Peyer's patch (tissue), 4 donors: ENCODE measurements at regions not wholly inside any gene's neighbourhood (a gene's known extent, or its start where the extent isn't known, plus 50 kb on each side); places are given as distances from the start of the nearest gene placed in this dataset.

Source experiments
- DNase-seq, 3 donors: peaks; one replicate each; pipeline ENCODE4 v3.0.0-alpha.2; 2017 to 2019
- H3K27ac ChIP-seq, 4 donors: fragments of 200-600 bp; sonication (generic); one replicate each; pipeline ENCODE4 v1.5.1; 2016 to 2019
- H3K27me3 ChIP-seq, 2 donors: fragments of 200-600 bp; sonication (generic); one replicate each; pipeline ENCODE4 v1.5.1; 2019
- H3K36me3 ChIP-seq, 3 donors: fragments of 200-600 bp; sonication (generic); one replicate each; pipeline ENCODE4 v1.5.1; 2016 to 2019
- H3K4me1 ChIP-seq, 4 donors: fragments of 200-600 bp; sonication (generic); one replicate each; pipeline ENCODE4 v1.5.1; 2016 to 2019
- H3K4me3 ChIP-seq, 4 donors: fragments of 200-600 bp; sonication (generic); 1 replicate in 3 of 4; 2 replicates in 1 of 4; pipeline ENCODE4 v1.5.1; 2016 to 2019; ENCODE audit warnings: mild to moderate bottlenecking in 1 of 4
- H3K9me3 ChIP-seq, 4 donors: fragments of 200-600 bp; sonication (generic); one replicate each; pipeline ENCODE4 v1.5.1; 2016 to 2019; ENCODE audit warnings: mild to moderate bottlenecking in 1 of 4
- POLR2A ChIP-seq, 2 donors: fragments of 450-650 bp; IDR thresholded peaks; one replicate each; pipeline ENCODE4 v1.5.1; 2017; ENCODE audit warnings: antibody characterized with exemption in 2 of 2, mild to moderate bottlenecking in 2 of 2, moderate library complexity in 2 of 2
- TF ChIP-seq, protein P1 (sequence below), 6 experiments: fragments of 450-650 bp in 4 of 6; fragments of 200-600 bp in 2 of 6; sonication (generic) in 1 of 6; IDR thresholded peaks; one replicate each; pipeline ENCODE4 v1.5.1; 2017 to 2019; ENCODE audit warnings: antibody characterized with exemption in 6 of 6, mild to moderate bottlenecking in 3 of 6, moderate library complexity in 1 of 6

DNA sequence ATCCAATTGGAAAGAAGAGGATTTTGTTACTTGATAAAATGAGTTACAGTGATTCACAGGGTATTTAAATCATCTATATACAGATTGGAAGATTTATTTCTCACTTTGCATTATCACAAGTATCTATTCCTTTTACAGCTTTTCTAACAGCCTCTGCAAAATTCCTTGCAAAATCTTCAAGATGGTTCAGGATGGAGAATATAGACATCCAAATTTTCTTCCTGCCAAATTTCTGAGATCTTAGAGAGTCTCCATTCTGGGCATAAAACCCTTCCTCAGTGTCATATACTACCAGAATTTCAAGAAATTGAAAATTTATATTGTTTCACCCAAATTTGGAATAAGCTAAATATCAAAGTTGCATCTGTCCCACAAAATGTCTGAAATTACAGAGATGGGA, 259.1 kb upstream of the FAM174A start:
- no peaks in the 10 kb centered on the region for H3K27me3 ChIP-seq
- H3K27ac ChIP-seq, result no peak overlapping the region
- no peak overlapping the region for H3K4me3 ChIP-seq
- H3K9me3 ChIP-seq, result no peaks in the 10 kb centered on the region
- H3K4me1 ChIP-seq, result no peaks in the 10 kb centered on the region
- no peaks in the 10 kb centered on the region for H3K36me3 ChIP-seq
- TF ChIP-seq, protein P1, sequence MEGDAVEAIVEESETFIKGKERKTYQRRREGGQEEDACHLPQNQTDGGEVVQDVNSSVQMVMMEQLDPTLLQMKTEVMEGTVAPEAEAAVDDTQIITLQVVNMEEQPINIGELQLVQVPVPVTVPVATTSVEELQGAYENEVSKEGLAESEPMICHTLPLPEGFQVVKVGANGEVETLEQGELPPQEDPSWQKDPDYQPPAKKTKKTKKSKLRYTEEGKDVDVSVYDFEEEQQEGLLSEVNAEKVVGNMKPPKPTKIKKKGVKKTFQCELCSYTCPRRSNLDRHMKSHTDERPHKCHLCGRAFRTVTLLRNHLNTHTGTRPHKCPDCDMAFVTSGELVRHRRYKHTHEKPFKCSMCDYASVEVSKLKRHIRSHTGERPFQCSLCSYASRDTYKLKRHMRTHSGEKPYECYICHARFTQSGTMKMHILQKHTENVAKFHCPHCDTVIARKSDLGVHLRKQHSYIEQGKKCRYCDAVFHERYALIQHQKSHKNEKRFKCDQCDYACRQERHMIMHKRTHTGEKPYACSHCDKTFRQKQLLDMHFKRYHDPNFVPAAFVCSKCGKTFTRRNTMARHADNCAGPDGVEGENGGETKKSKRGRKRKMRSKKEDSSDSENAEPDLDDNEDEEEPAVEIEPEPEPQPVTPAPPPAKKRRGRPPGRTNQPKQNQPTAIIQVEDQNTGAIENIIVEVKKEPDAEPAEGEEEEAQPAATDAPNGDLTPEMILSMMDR (IDR thresholded peaks at IDR 0.05), result no peak
- no peak for TF ChIP-seq POLR2A (IDR thresholded peaks at IDR 0.05)
- no peak for DNase-seq

GRCh38 chr5:100275631-100276030, 259.5 kb upstream of the FAM174A start:
- Histone ChIP-seq H3K4me1 (no peaks in the 10 kb centered on the region), H3K4me3 (no peak overlapping the region), H3K27me3 (no peaks in the 10 kb centered on the region), H3K27ac (no peak overlapping the region), H3K9me3 (no peaks in the 10 kb centered on the region), H3K36me3 (no peaks in the 10 kb centered on the region)
- no peak for TF ChIP-seq POLR2A (IDR thresholded peaks at IDR 0.05)
- TF ChIP-seq, protein P1 (IDR thresholded peaks at IDR 0.05), result no peak
- no peak for DNase-seq

GRCh38 chr5:100273846-100274580, 261.2 kb upstream of the FAM174A start:
- Histone ChIP-seq H3K36me3 (no peaks in the 10 kb centered on the region), H3K9me3 (no peaks in the 10 kb centered on the region), H3K27me3 (no peaks in the 10 kb centered on the region), H3K27ac (no peak overlapping the region), H3K4me3 (no peak overlapping the region), H3K4me1 (no peaks in the 10 kb centered on the region)
- no peak for TF ChIP-seq POLR2A (IDR thresholded peaks at IDR 0.05)
- TF ChIP-seq, protein P1 (IDR thresholded peaks at IDR 0.05), result no peak
- no peak for DNase-seq

- no peak for TF ChIP-seq POLR2A (IDR thresholded peaks at IDR 0.05)
- TF ChIP-seq, protein P1 (IDR thresholded peaks at IDR 0.05), result no peak
- no peaks in the 10 kb centered on the region for H3K4me1 ChIP-seq
- H3K27me3 ChIP-seq, result no peaks in the 10 kb centered on the region
- no peak overlapping the region for H3K27ac ChIP-seq
- H3K4me3 ChIP-seq, result no peak overlapping the region
- no peaks in the 10 kb centered on the region for H3K9me3 ChIP-seq
- DNase-seq, result no peak
- H3K36me3 ChIP-seq, result no peaks in the 10 kb centered on the region
Observed at GRCh38 chr5:100270023-100270771, 265.0 kb upstream of the FAM174A start.

GRCh38 chr5:100260968-100261367, 274.2 kb upstream of the FAM174A start:
- H3K9me3 ChIP-seq, result no peaks in the 10 kb centered on the region
- no peaks in the 10 kb centered on the region for H3K36me3 ChIP-seq
- H3K27me3 ChIP-seq, result no peaks in the 10 kb centered on the region
- no peak overlapping the region for H3K27ac ChIP-seq
- TF ChIP-seq, protein P1 (IDR thresholded peaks at IDR 0.05), result no peak
- TF ChIP-seq POLR2A (IDR thresholded peaks at IDR 0.05), result no peak
- no peak overlapping the region for H3K4me3 ChIP-seq
- no peaks in the 10 kb centered on the region for H3K4me1 ChIP-seq
- DNase-seq, result no peak
